Liver (tissue), 7 donors: ENCODE measurements at regions not wholly inside any gene's neighbourhood (a gene's known extent, or its start where the extent isn't known, plus 50 kb on each side); places are given as distances from the start of the nearest gene placed in this dataset.

Experiments used
- DNase-seq: peaks from one replicate; pipeline ENCODE4 v3.0.0-alpha.2; 2017; ENCODE audit warnings: low spot score
- H3K27ac ChIP-seq, 2 donors: one replicate each; pipeline ENCODE4 v1.7.0; 2013; ENCODE audit warnings: inconsistent platforms in 2 of 2, low read length in 2 of 2, control low read depth in 1 of 2, low read depth in 1 of 2, mild to moderate bottlenecking in 1 of 2
- H3K27me3 ChIP-seq, 4 donors: one replicate each; pipeline versions ENCODE4 v1.6.1 to v1.7.0; 2013; ENCODE audit warnings: low read length in 3 of 4, inconsistent platforms in 1 of 4, mild to moderate bottlenecking in 1 of 4, moderate library complexity in 1 of 4; ENCODE audit not compliant: control insufficient read depth in 4 of 4, insufficient read depth in 4 of 4
- H3K36me3 ChIP-seq, 4 donors: one replicate each; pipeline versions ENCODE4 v1.6.1 to v1.7.0; 2013; ENCODE audit warnings: low read length in 3 of 4, mild to moderate bottlenecking in 3 of 4, low read depth in 1 of 4, moderate library complexity in 1 of 4; ENCODE audit not compliant: control insufficient read depth in 4 of 4, insufficient read depth in 3 of 4
- H3K4me1 ChIP-seq, 4 donors: one replicate each; pipeline versions ENCODE4 v1.6.1 to v1.7.0; 2013; ENCODE audit warnings: low read length in 3 of 4, mild to moderate bottlenecking in 3 of 4, moderate library complexity in 1 of 4; ENCODE audit not compliant: control insufficient read depth in 4 of 4, insufficient read depth in 4 of 4
- H3K4me3 ChIP-seq, 3 donors: one replicate each; pipeline versions ENCODE4 v1.6.1 to v1.7.0; 2013; ENCODE audit warnings: low read length in 3 of 3, control low read depth in 1 of 3, low read depth in 1 of 3, mild to moderate bottlenecking in 1 of 3
- H3K9ac ChIP-seq, 2 donors: one replicate each; pipeline ENCODE4 v1.7.0; 2013; ENCODE audit warnings: low read length in 2 of 2, mild to moderate bottlenecking in 2 of 2, moderate library complexity in 2 of 2, control low read depth in 1 of 2, low read depth in 1 of 2
- H3K9me3 ChIP-seq, 4 donors: one replicate each; pipeline versions ENCODE4 v1.6.1 to v1.7.0; 2013; ENCODE audit warnings: low read length in 3 of 4; ENCODE audit not compliant: control insufficient read depth in 4 of 4
- ATF3 ChIP-seq: IDR thresholded peaks from 2 replicates; pipeline ENCODE4 v1.6.1; 2016; ENCODE audit warnings: antibody characterized with exemption
- EGR1 ChIP-seq, 2 donors: IDR thresholded peaks; 2 replicates each; pipeline ENCODE4 v1.6.1; 2016 to 2018; ENCODE audit warnings: antibody characterized with exemption in 2 of 2, low read depth in 2 of 2
- FOXA1 ChIP-seq: IDR thresholded peaks from 2 replicates; pipeline ENCODE4 v1.6.1; 2016; ENCODE audit warnings: antibody characterized with exemption
- FOXA2 ChIP-seq: IDR thresholded peaks from 2 replicates; pipeline ENCODE4 v1.6.1; 2016; ENCODE audit warnings: antibody characterized with exemption
- GABPA ChIP-seq, 2 donors: IDR thresholded peaks in 1 of 2; conservative IDR thresholded peaks in 1 of 2; 2 replicates each; pipeline ENCODE4 v1.6.1; 2016; ENCODE audit warnings: antibody characterized with exemption in 2 of 2, mild to moderate bottlenecking in 1 of 2, moderate library complexity in 1 of 2
- HNF4G ChIP-seq: IDR thresholded peaks from 2 replicates; pipeline ENCODE4 v1.6.1; 2016; ENCODE audit warnings: antibody characterized with exemption
- JUND ChIP-seq, 2 donors: IDR thresholded peaks; 2 replicates each; pipeline ENCODE4 v1.6.1; 2016; ENCODE audit warnings: antibody characterized with exemption in 2 of 2
- MAX ChIP-seq: IDR thresholded peaks from 2 replicates; pipeline ENCODE4 v1.6.1; 2016; ENCODE audit warnings: antibody characterized with exemption
- NR2F2 ChIP-seq: IDR thresholded peaks from 2 replicates; pipeline ENCODE4 v1.6.1; 2016; ENCODE audit warnings: antibody characterized with exemption
- RAD21 ChIP-seq, 2 donors: IDR thresholded peaks; 2 replicates each; pipeline ENCODE4 v1.6.1; 2016; ENCODE audit warnings: antibody characterized with exemption in 2 of 2, mild to moderate bottlenecking in 2 of 2
- REST ChIP-seq: IDR thresholded peaks from 2 replicates; pipeline ENCODE4 v1.6.1; 2016; ENCODE audit warnings: antibody characterized with exemption, mild to moderate bottlenecking
- RXRA ChIP-seq, 2 donors: IDR thresholded peaks; 2 replicates each; pipeline ENCODE4 v1.6.1; 2017 to 2018; ENCODE audit warnings: antibody characterized with exemption in 2 of 2, mild to moderate bottlenecking in 1 of 2
- SP1 ChIP-seq: IDR thresholded peaks from 2 replicates; pipeline ENCODE4 v1.6.1; 2018; ENCODE audit warnings: antibody characterized with exemption, mild to moderate bottlenecking
- WGBS: extraction: QIAGEN DNeasy Blood & Tissue Kit; methylation state at CpG from one replicate; pipeline ENCODE4 v1.1.7; 2013; 5-methylcytosine and 5-hydroxymethylcytosine counted together
- donor health status: healthy.
- donor health status: healthy.
- donor health status: healthy.
- donor health status: healthy.

GRCh38 chr4:42225286-42225685 lies 72.8 kb upstream of the BEND4 start:
- no peak overlapping the region for H3K4me3 ChIP-seq
- no peak overlapping the region for H3K27ac ChIP-seq
- H3K4me1 ChIP-seq: no peaks in the 10 kb centered on the region
- no peaks in the 10 kb centered on the region for H3K36me3 ChIP-seq
- H3K9ac ChIP-seq: no peak overlapping the region
- WGBS: 63% methylated on average over 1 of the region's 1 CpG
- H3K9me3 ChIP-seq: no peaks in the 10 kb centered on the region
- no peak for TF ChIP-seq REST
- TF ChIP-seq JUND (IDR thresholded peaks at IDR 0.05): no peak
- no peak for TF ChIP-seq RAD21 (IDR thresholded peaks at IDR 0.05)
- TF ChIP-seq GABPA (IDR thresholded peaks at IDR 0.05 in 1 of 2, conservative IDR thresholded peaks at IDR 0.05 in 1 of 2): no peak
- no peak for TF ChIP-seq FOXA2
- no peak for TF ChIP-seq EGR1 (IDR thresholded peaks at IDR 0.05; ENCODE audit: low read depth in 2 of 2)
- no peak for TF ChIP-seq MAX
- DNase-seq: no peak
- H3K27me3 ChIP-seq: peaks cover 0 to 7% (median 0%) of the 10 kb centered on the region in 4 donors

- no peaks in the 10 kb centered on the region for H3K36me3 ChIP-seq
- no peak for DNase-seq
- 79% methylated on average over 4 of the region's 4 CpGs for WGBS
- no peak for TF ChIP-seq RXRA (IDR thresholded peaks at IDR 0.05)
- TF ChIP-seq SP1: no peak
- TF ChIP-seq REST: no peak
- TF ChIP-seq GABPA (IDR thresholded peaks at IDR 0.05 in 1 of 2, conservative IDR thresholded peaks at IDR 0.05 in 1 of 2): no peak
- peaks cover 0 to 4% (median 0%) of the 10 kb centered on the region in 4 donors for H3K9me3 ChIP-seq
- H3K27ac ChIP-seq: no peak overlapping the region
- no peaks in the 10 kb centered on the region for H3K4me1 ChIP-seq
- no peak overlapping the region for H3K4me3 ChIP-seq
- no peak overlapping the region for H3K9ac ChIP-seq
- H3K27me3 ChIP-seq: no peaks in the 10 kb centered on the region
These were observed 82.4 kb upstream of the BEND4 start for GRCh38 chr4:42234817-42235216.

- H3K27ac ChIP-seq: no peak overlapping the region
- peaks cover 0 to 4% (median 0%) of the 10 kb centered on the region in 4 donors for H3K9me3 ChIP-seq
- no peaks in the 10 kb centered on the region for H3K36me3 ChIP-seq
- no peak overlapping the region for H3K4me3 ChIP-seq
- no peaks in the 10 kb centered on the region for H3K4me1 ChIP-seq
- TF ChIP-seq SP1: no peak
- TF ChIP-seq RAD21 (IDR thresholded peaks at IDR 0.05): no peak
- no peak for TF ChIP-seq MAX
- TF ChIP-seq EGR1 (IDR thresholded peaks at IDR 0.05; ENCODE audit: low read depth in 2 of 2): no peak
- no peak for TF ChIP-seq RXRA (IDR thresholded peaks at IDR 0.05)
- no peak for TF ChIP-seq FOXA2
- no peak for TF ChIP-seq NR2F2
- TF ChIP-seq ATF3: no peak
- no peak for TF ChIP-seq FOXA1
- TF ChIP-seq HNF4G: no peak
- DNase-seq: no peak
- 90% methylated on average over 7 of the region's 7 CpGs for WGBS
- no peaks in the 10 kb centered on the region for H3K27me3 ChIP-seq
- H3K9ac ChIP-seq: no peak overlapping the region
These were observed 83.0 kb upstream of the BEND4 start for GRCh38 chr4:42235304-42236021.
